GM13976 (cell line): ENCODE measurements at regions not wholly inside any gene's neighbourhood (a gene's known extent, or its start where the extent isn't known, plus 50 kb on each side); places are given as distances from the start of the nearest gene placed in this dataset.

Experiments used
- DNase-seq: peaks from one replicate; pipeline ENCODE4 v3.0.0; 2012; ENCODE audit warnings: low spot score
- in situ Hi-C: fragments of 300-500 bp; cut with MboI; formaldehyde crosslinking; loops from one replicate; pipeline ENCODE4 v1.12.0; 2022; ENCODE audit warnings: low sequenced_read_pairs, mixed read lengths, inconsistent platforms; ENCODE audit not compliant: unreplicated experiment
- TF ChIP-seq, protein P1 (sequence below): IDR thresholded peaks from 2 replicates; pipeline ENCODE4 v1.5.1; 2012; ENCODE audit warnings: borderline replicate concordance, mild to moderate bottlenecking; ENCODE audit not compliant: insufficient read depth; ENCODE audit errors: extremely low read depth, missing control alignments, control extremely low read depth

DNA sequence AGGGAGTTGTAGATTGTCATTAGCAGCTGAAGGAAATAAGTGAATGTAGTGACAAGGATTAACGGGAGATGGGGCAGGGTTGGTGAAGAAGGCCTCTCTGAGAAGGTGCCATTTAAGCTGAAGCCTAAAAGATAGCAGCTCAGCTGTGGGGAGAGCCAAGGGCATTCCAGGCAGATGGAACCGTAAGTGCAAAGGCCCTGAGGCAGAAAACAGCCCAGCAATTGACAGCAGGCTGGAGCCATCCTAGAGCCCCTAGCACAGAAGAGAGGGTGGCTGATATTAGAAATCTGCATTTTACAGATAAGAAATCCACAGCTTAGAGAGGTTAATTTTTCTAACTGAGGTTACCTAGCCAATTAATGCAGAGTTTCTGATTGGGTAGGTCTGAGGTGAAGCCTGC is 374.5 kb upstream of the PROK2 start:
- DNase-seq, result no peak
- in situ Hi-C loops, result no loop called here
- TF ChIP-seq, protein P1, sequence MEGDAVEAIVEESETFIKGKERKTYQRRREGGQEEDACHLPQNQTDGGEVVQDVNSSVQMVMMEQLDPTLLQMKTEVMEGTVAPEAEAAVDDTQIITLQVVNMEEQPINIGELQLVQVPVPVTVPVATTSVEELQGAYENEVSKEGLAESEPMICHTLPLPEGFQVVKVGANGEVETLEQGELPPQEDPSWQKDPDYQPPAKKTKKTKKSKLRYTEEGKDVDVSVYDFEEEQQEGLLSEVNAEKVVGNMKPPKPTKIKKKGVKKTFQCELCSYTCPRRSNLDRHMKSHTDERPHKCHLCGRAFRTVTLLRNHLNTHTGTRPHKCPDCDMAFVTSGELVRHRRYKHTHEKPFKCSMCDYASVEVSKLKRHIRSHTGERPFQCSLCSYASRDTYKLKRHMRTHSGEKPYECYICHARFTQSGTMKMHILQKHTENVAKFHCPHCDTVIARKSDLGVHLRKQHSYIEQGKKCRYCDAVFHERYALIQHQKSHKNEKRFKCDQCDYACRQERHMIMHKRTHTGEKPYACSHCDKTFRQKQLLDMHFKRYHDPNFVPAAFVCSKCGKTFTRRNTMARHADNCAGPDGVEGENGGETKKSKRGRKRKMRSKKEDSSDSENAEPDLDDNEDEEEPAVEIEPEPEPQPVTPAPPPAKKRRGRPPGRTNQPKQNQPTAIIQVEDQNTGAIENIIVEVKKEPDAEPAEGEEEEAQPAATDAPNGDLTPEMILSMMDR, result no peak

DNA sequence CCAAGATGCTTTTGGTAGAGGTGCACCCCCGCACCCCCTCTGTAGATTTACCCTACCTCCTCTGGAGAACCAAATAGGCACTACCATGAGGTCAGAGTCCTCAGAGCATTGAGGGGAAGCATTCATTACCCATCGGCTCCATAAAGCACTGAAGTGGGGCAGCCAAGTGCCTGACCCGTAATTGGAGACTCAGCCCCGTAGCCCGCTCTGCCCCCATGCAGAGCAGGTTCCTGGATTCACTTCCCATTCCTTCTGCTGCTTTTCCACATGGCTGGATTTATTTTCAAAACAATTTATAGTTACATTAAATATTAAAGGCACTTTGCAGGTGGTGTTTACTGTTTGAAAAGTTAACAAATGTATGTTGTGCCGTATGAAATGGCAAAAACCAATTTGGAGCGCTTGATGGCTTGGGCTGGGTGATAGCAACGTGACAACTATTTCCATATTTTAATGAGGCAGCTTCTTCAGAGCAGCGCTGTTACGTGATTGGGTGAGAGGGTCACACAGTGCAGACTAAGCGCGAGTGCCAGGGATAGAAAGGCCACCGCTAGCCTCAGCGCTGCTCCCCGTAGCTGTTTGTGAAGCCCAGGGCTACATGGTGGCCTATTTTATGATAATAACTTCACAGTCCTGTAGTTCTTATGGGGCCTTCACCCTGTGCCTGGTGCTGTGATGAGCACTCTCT is 373.8 kb upstream of the PROK2 start:
- no peak for DNase-seq
- TF ChIP-seq, protein P1, result no peak
- in situ Hi-C loops, result no loop called here

DNA sequence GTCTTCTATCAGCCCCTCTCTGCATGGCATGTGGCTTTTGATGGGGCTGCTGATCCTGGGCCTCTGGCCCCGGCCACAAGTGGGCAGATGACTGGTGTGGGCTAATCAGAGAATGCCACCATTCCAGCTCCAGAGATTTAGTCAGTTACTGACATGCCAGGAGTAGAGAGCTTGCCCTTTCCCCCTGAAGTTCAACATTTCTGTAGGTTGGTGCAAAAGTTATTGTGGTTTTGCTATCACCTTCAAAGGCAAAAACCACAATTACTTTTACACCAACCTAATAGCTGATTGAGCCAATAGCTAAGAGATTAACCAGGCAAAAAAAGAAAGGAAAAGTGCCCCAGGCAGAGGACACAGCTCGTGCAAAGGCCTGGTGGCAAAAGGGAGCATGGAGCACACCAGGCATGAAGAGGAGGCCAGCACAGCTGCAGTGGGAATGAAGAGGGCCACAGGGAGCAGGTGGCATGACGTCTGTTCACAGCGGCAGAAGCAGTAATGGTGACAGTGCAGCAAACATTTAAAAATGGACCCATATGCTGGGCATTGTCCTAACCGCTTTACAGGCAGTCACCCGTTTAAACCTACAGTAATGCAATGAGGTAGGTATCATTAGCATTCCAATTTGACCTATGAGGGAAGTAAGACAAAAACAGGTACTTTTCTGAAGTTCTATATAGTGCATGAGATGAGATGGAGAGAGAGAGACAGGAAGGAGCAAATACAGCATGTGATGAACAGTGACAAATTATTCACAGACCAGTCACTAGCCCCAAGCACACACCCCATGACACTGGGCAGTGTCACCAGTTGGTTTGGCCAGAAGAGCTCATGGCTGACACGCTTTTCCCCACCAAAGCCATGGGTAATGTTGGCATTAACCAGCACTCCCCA is 373.0 kb upstream of the PROK2 start:
- no peak for DNase-seq
- TF ChIP-seq, protein P1, result no peak
- in situ Hi-C loops, result no loop called here

DNA sequence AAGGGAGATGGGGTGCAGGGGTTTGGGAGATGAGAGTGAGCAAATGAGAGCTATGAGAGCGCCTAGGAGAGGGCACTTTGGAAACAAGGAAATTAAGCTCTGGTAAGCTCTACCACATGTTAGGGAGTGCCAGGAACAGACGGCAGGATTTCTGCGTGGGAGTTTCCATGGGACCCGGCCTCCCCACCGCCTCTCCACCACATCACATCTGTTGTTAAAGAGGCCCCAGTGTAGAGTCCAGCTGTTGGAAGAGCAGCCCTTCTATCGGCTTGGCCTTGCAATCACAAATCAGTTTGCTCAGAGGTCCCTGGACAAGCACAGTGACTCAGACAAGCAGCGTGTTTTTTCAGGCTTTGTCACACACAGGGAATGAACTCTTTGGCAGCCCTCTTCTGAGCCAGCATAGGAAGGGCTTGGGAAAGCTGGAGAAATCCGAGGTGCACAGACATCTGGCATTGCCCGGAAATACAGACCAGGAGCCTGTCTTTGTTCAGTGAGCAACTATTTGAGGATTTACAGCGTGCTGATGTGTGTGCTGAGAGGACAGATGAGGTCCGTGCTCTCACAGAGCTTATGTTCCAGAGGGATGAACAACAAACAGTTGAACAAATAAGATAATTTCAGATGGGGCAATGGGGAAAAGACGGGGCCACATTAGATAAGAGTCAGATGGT is 370.6 kb upstream of the PROK2 start:
- TF ChIP-seq, protein P1, result no peak
- in situ Hi-C loops, result no loop called here
- DNase-seq, result no peak

DNA sequence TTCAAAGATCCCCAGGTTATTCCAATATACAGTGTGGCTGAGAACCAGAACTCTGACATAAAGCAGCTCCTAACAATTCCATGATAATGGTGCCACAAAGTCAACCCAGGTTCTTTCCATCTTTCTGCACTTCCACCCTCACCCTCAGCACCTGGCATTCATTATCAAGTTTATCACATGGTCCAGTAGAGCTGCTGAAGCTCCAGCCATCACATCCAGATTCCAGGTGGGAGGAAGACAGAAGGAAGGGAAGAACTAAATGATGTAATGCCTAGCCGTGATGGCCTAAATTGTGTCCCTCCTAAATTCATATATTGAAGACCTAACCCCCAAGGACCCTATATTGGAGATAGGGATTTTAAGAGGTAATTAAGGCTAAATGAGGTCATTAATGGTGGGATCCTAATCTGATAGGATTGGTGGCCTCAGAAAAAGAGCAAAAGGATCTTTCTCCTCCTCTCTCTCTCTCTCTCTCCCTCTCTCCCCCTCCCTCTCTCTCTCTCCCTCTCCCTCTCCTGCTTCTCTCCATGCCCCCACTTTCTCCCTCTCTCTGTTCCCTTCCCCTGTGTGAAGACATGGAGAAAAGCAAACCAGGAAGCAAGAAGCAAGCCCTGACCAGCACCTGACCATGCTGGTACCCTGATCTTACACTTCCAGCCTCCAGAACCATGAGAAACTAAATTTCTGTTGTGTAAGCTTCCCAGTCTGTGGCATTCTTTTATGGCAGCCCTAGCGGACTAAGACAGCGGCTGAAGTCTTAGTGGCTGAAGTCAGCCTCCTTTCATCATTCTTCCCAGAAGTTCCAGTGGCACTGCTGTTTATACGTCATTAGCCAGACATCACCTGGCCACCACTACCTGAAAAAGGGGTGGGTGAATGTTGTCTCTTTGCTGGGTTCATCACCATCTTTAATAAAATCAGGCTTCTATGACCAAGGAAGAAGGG is 369.7 kb upstream of the PROK2 start:
- in situ Hi-C loops, result no loop called here
- no peak for DNase-seq
- TF ChIP-seq, protein P1, result no peak
